CD14-positive monocyte (primary cell): ENCODE measurements at regions not wholly inside any gene's neighbourhood (a gene's known extent, or its start where the extent isn't known, plus 50 kb on each side); places are given as distances from the start of the nearest gene placed in this dataset.

Experiments
- DNase-seq, 3 donors: peaks; one replicate each; pipeline ENCODE4 v3.0.0-alpha.2; 2011 to 2022
- H2AFZ ChIP-seq: 2 replicates; pipeline ENCODE4 v1.6.0; 2012; ENCODE audit warnings: mild to moderate bottlenecking, low read depth, low read length, inconsistent platforms; ENCODE audit not compliant: insufficient read depth, poor library complexity, severe bottlenecking
- H3K27ac ChIP-seq, 2 donors: 1 replicate in 1 of 2; 2 replicates in 1 of 2; pipeline ENCODE4 v1.5.1; 2012 to 2013; ENCODE audit warnings: low read length in 2 of 2, control low read depth in 1 of 2, inconsistent platforms in 1 of 2, low read depth in 1 of 2, mild to moderate bottlenecking in 1 of 2
- H3K27me3 ChIP-seq, 2 donors: one replicate each; pipeline versions ENCODE4 v1.6.0 to v1.6.1; 2011 to 2013; ENCODE audit warnings: low read length in 2 of 2; ENCODE audit not compliant: control insufficient read depth in 2 of 2, insufficient read depth in 2 of 2
- H3K36me3 ChIP-seq, 2 donors: replicated peaks in 1 of 2; 1 replicate in 1 of 2; 2 replicates in 1 of 2; pipeline versions ENCODE4 v1.5.1 to v1.6.1; 2012 to 2013; ENCODE audit warnings: low read length in 2 of 2, control low read depth in 1 of 2, inconsistent platforms in 1 of 2, mild to moderate bottlenecking in 1 of 2; ENCODE audit not compliant: insufficient read depth in 2 of 2, control insufficient read depth in 1 of 2
- H3K4me1 ChIP-seq, 2 donors: 1 replicate in 1 of 2; 2 replicates in 1 of 2; pipeline versions ENCODE4 v1.5.1 to v1.6.1; 2012 to 2013; ENCODE audit warnings: low read length in 2 of 2, control low read depth in 1 of 2, inconsistent platforms in 1 of 2, mild to moderate bottlenecking in 1 of 2, moderate library complexity in 1 of 2; ENCODE audit not compliant: insufficient read depth in 2 of 2, control insufficient read depth in 1 of 2
- H3K4me2 ChIP-seq: replicated peaks from 2 replicates; pipeline ENCODE3; 2012; ENCODE audit warnings: low read length, moderate library complexity, mild to moderate bottlenecking; ENCODE audit not compliant: poor library complexity, severe bottlenecking; ENCODE audit errors: extremely low read depth
- H3K4me3 ChIP-seq, 3 experiments: fragments of 200-600 bp in 1 of 3; sonication (generic) in 1 of 3; replicated peaks in 1 of 3; 1 replicate in 2 of 3; 2 replicates in 1 of 3; pipeline ENCODE4 v1.5.1; 2011 to 2013; ENCODE audit warnings: low read length in 3 of 3, mild to moderate bottlenecking in 3 of 3, control low read depth in 2 of 3, low read depth in 2 of 3, inconsistent platforms in 1 of 3, moderate library complexity in 1 of 3
- H3K79me2 ChIP-seq: 2 replicates; pipeline ENCODE4 v1.6.0; 2012; ENCODE audit warnings: mild to moderate bottlenecking, control low read depth, inconsistent platforms, low read length, moderate library complexity; ENCODE audit not compliant: insufficient read depth
- H3K9ac ChIP-seq: 2 replicates; pipeline ENCODE4 v1.6.0; 2017; ENCODE audit warnings: low read length, mild to moderate bottlenecking; ENCODE audit not compliant: insufficient read depth, poor library complexity, severe bottlenecking
- H3K9me3 ChIP-seq, 2 donors: replicated peaks in 1 of 2; 1 replicate in 1 of 2; 2 replicates in 1 of 2; pipeline versions ENCODE4 v1.5.1 to v1.6.1; 2012 to 2013; ENCODE audit warnings: low read length in 2 of 2, control low read depth in 1 of 2; ENCODE audit not compliant: control insufficient read depth in 1 of 2, insufficient read depth in 1 of 2
- H4K20me1 ChIP-seq: 2 replicates; pipeline ENCODE4 v1.6.0; 2012; ENCODE audit warnings: mild to moderate bottlenecking, low read length, control low read depth, moderate library complexity; ENCODE audit not compliant: insufficient read depth
- H3K27ac Mint-ChIP-seq, 7 donors: one replicate each; pipeline ENCODE4 v1.8.0; 2020; ENCODE audit warnings: mild to moderate bottlenecking in 7 of 7, mixed read lengths in 7 of 7, moderate library complexity in 6 of 7, inconsistent platforms in 2 of 7
- H3K27me3 Mint-ChIP-seq, 3 donors: one replicate each; pipeline ENCODE4 v1.8.0; 2021 to 2022; ENCODE audit warnings: low read depth in 3 of 3, mild to moderate bottlenecking in 3 of 3, mixed read lengths in 3 of 3, moderate library complexity in 3 of 3, inconsistent platforms in 1 of 3
- H3K36me3 Mint-ChIP-seq, 2 donors: one replicate each; pipeline ENCODE4 v1.8.0; 2020; ENCODE audit warnings: mixed read lengths in 2 of 2, inconsistent platforms in 1 of 2, mild to moderate bottlenecking in 1 of 2
- H3K4me1 Mint-ChIP-seq: one replicate; pipeline ENCODE4 v1.8.0; 2020; ENCODE audit warnings: mild to moderate bottlenecking, mixed read lengths
- H3K4me3 Mint-ChIP-seq, 2 donors: one replicate each; pipeline ENCODE4 v1.8.0; 2020; ENCODE audit warnings: mild to moderate bottlenecking in 2 of 2, mixed read lengths in 2 of 2, moderate library complexity in 1 of 2
- H3K9me3 Mint-ChIP-seq, 7 donors: one replicate each; pipeline ENCODE4 v1.8.0; 2020 to 2022; ENCODE audit warnings: mixed read lengths in 7 of 7, mild to moderate bottlenecking in 6 of 7, moderate library complexity in 6 of 7, inconsistent platforms in 2 of 7
- CTCF ChIP-seq: fragments of 200-600 bp; IDR thresholded peaks from one replicate; pipeline ENCODE4 v1.8.0; 2022; ENCODE audit warnings: antibody characterized with exemption, mild to moderate bottlenecking
- WGBS: methylation state at CpG from one replicate; pipeline ENCODE4 v1.1.5; 2013; ENCODE audit warnings: missing lambda C conversion rate; ENCODE audit not compliant: insufficient coverage; 5-methylcytosine and 5-hydroxymethylcytosine counted together
- intact Hi-C, 2 donors: fragments of 100-400 bp; cut with micrococcal nuclease; formaldehyde crosslinking; loops; one replicate each; pipeline versions ENCODE4 v1.15.0 to v1.15.1; 2023

- TF ChIP-seq CTCF = no peak
- Histone ChIP-seq H3K4me1 (no peaks in the 10 kb centered on the region), H2AFZ (no peak overlapping the region), H3K36me3 (no peaks in the 10 kb centered on the region), H3K4me3 (no peak overlapping the region), H3K27me3 (no peaks in the 10 kb centered on the region), H3K79me2 (no peaks in the 10 kb centered on the region), H3K27ac (no peak overlapping the region), H4K20me1 (no peaks in the 10 kb centered on the region), H3K9ac (no peak overlapping the region), H3K9me3 (peaks cover 0 to 6% of the 10 kb centered on the region in 2 donors), H3K4me2 (no peak overlapping the region)
- H3K4me3 Mint-ChIP-seq = no peak overlapping the region
- DNase-seq = no peak
- H3K4me1 Mint-ChIP-seq = no peaks in the 10 kb centered on the region
- H3K27me3 Mint-ChIP-seq = peaks cover 2 to 4% (median 4%) of the 10 kb centered on the region in 3 donors
- H3K27ac Mint-ChIP-seq = no peak overlapping the region
- H3K9me3 Mint-ChIP-seq = peaks cover 0 to 8% (median 6%) of the 10 kb centered on the region in 7 donors
- no peaks in the 10 kb centered on the region for H3K36me3 Mint-ChIP-seq
- intact Hi-C loops = no loop called here
These were observed 351.1 kb downstream of the MN1 start for GRCh38 chr22:27450448-27450847.

GRCh38 chr22:27452245-27452644 is 349.3 kb downstream of the MN1 start:
- intact Hi-C loops = no loop called here

More at GRCh38 chr22:27452245-27452644, 349.3 kb downstream of the MN1 start:
- Histone ChIP-seq H3K4me2 (no peak overlapping the region), H3K4me3 (no peak overlapping the region), H3K9me3 (peaks cover 0 to 6% of the 10 kb centered on the region in 2 donors), H4K20me1 (no peaks in the 10 kb centered on the region), H3K79me2 (no peaks in the 10 kb centered on the region), H3K36me3 (no peaks in the 10 kb centered on the region), H3K9ac (no peak overlapping the region), H3K27me3 (no peaks in the 10 kb centered on the region), H3K4me1 (no peaks in the 10 kb centered on the region), H3K27ac (no peak overlapping the region), H2AFZ (no peak overlapping the region)
- no peak overlapping the region for H3K4me3 Mint-ChIP-seq
- H3K36me3 Mint-ChIP-seq = no peaks in the 10 kb centered on the region
- no peak overlapping the region for H3K27ac Mint-ChIP-seq
- peaks cover 0 to 8% (median 6%) of the 10 kb centered on the region in 7 donors for H3K9me3 Mint-ChIP-seq
- no peak for DNase-seq
- no peaks in the 10 kb centered on the region for H3K4me1 Mint-ChIP-seq
- H3K27me3 Mint-ChIP-seq = peaks cover 2 to 6% (median 4%) of the 10 kb centered on the region in 3 donors
- WGBS = 94% methylated on average over 3 of the region's 4 CpGs
- no peak for TF ChIP-seq CTCF
